PC-9 (cell line): ENCODE measurements at regions not wholly inside any gene's neighbourhood (a gene's known extent, or its start where the extent isn't known, plus 50 kb on each side); places are given as distances from the start of the nearest gene placed in this dataset.

Experiments
- BruUV-seq: library from RNA; stranded (reverse); fragments of 400-500 nt; replicated peaks from 2 replicates; lab custom pipeline; 2021; lab: Mats Ljungman, UMichigan
- CTCF ChIA-PET: fragments of 300-600 bp; sonication (Branson Sonifier 250); formaldehyde crosslinking; loops from one replicate; lab custom pipeline; 2022; ENCODE audit warnings: antibody characterized with exemption; lab: Charles Lee
- POLR2A ChIA-PET: fragments of 300-600 bp; sonication (Branson Sonifier 250); formaldehyde crosslinking; loops from one replicate; lab custom pipeline; 2022; ENCODE audit warnings: antibody characterized with exemption; ENCODE audit not compliant: unreplicated experiment; lab: Charles Lee
- DNase-seq, 2 experiments: peaks; one replicate each; pipeline versions ENCODE4 v3.0.0 to v3.0.0-alpha.2; 2015 to 2022; ENCODE audit warnings: mixed read lengths in 1 of 2
- H2AFZ ChIP-seq: fragments of 200-600 bp; sonication (generic); 2 replicates; pipeline ENCODE4 v1.8.1; 2017; ENCODE audit warnings: antibody characterized with exemption
- H3F3A ChIP-seq: fragments of 200-600 bp; sonication (generic); 2 replicates; pipeline ENCODE4 v1.8.1; 2017; ENCODE audit warnings: antibody characterized with exemption, mild to moderate bottlenecking, low read depth; ENCODE audit not compliant: insufficient read depth
- H3K27ac ChIP-seq: fragments of 200-600 bp; sonication (generic); 2 replicates; pipeline ENCODE4 v1.6.1; 2016; ENCODE audit warnings: mixed run types
- H3K27me3 ChIP-seq: fragments of 200-600 bp; sonication (generic); 2 replicates; pipeline ENCODE4 v1.6.1; 2016; ENCODE audit warnings: low read depth, mixed run types; ENCODE audit not compliant: insufficient read depth
- H3K36me3 ChIP-seq: fragments of 200-600 bp; sonication (generic); 2 replicates; pipeline ENCODE4 v1.6.1; 2016; ENCODE audit warnings: low read depth, mixed run types
- H3K4me1 ChIP-seq: fragments of 200-600 bp; sonication (generic); replicated peaks from 2 replicates; pipeline ENCODE4 v1.6.1; 2016; ENCODE audit warnings: mixed run types; ENCODE audit not compliant: insufficient read depth
- H3K4me2 ChIP-seq: fragments of 200-600 bp; sonication (generic); 2 replicates; pipeline ENCODE4 v1.6.1; 2017; ENCODE audit warnings: mixed run types
- H3K4me3 ChIP-seq: fragments of 200-600 bp; sonication (generic); 2 replicates; pipeline ENCODE4 v1.6.1; 2016; ENCODE audit warnings: mixed run types
- H3K79me2 ChIP-seq: fragments of 200-600 bp; sonication (generic); 2 replicates; pipeline ENCODE4 v1.6.1; 2017; ENCODE audit warnings: low read depth, mixed run types
- H3K9me2 ChIP-seq: fragments of 200-600 bp; sonication (generic); 2 replicates; pipeline ENCODE4 v1.8.1; 2017; ENCODE audit warnings: mild to moderate bottlenecking; ENCODE audit not compliant: insufficient read depth
- H3K9me3 ChIP-seq: fragments of 200-600 bp; sonication (generic); 2 replicates; pipeline ENCODE4 v1.8.1; 2016; ENCODE audit warnings: low read depth; ENCODE audit not compliant: insufficient read depth
- H4K20me1 ChIP-seq: fragments of 200-600 bp; sonication (generic); 2 replicates; pipeline ENCODE4 v1.8.1; 2017; ENCODE audit not compliant: insufficient read depth
- CTCF ChIP-seq: fragments of 200-600 bp; sonication (generic); conservative IDR thresholded peaks from 2 replicates; pipeline ENCODE4 v1.6.1; 2017; ENCODE audit warnings: mixed run types, antibody characterized with exemption, mild to moderate bottlenecking, moderate library complexity
- EZH2 ChIP-seq: fragments of 200-600 bp; sonication (generic); IDR thresholded peaks from 2 replicates; pipeline ENCODE4 v1.8.0; 2017; ENCODE audit warnings: antibody characterized with exemption, low read depth
- intact Hi-C: fragments of 100-400 bp; cut with micrococcal nuclease; formaldehyde crosslinking; loops from one replicate; pipeline ENCODE4 v1.10.0; 2022; ENCODE audit not compliant: unreplicated experiment

GRCh38 chr4:125400756-125401155, 86.0 kb downstream of the FAT4 start:
- Histone ChIP-seq H3K4me3 (no peak overlapping the region), H4K20me1 (no peaks in the 10 kb centered on the region), H3K9me2 (no peaks in the 10 kb centered on the region), H3K79me2 (no peaks in the 10 kb centered on the region), H3K9me3 (no peaks in the 10 kb centered on the region), H3K4me1 (no peaks in the 10 kb centered on the region), H3F3A (no peaks in the 10 kb centered on the region), H3K27me3 (no peaks in the 10 kb centered on the region), H3K4me2 (no peak overlapping the region), H3K36me3 (no peaks in the 10 kb centered on the region), H2AFZ (0 out of 2 replicates have a peak overlapping the region, but pooled peaks have one; percentile 34), H3K27ac (no peak overlapping the region)
- ChIA-PET CTCF (no interaction called here), POLR2A (no interaction called here)
- TF ChIP-seq CTCF, result no peak
- TF ChIP-seq EZH2, result no peak
- DNase-seq, result no peak
- BruUV-seq, result no TSS peak
- intact Hi-C loops, result no loop called here

- intact Hi-C loops, result no loop called here
- TF ChIP-seq EZH2 (no peak), CTCF (no peak)
- H3F3A ChIP-seq, result no peaks in the 10 kb centered on the region
- no peaks in the 10 kb centered on the region for H3K79me2 ChIP-seq
- H3K4me3 ChIP-seq, result no peak overlapping the region
- no peaks in the 10 kb centered on the region for H3K9me2 ChIP-seq
- H3K36me3 ChIP-seq, result no peaks in the 10 kb centered on the region
- no peak overlapping the region for H3K4me2 ChIP-seq
- H3K27me3 ChIP-seq, result no peaks in the 10 kb centered on the region
- no peak for DNase-seq
- H3K27ac ChIP-seq, result no peak overlapping the region
- H4K20me1 ChIP-seq, result no peaks in the 10 kb centered on the region
- no peaks in the 10 kb centered on the region for H3K4me1 ChIP-seq
- ChIA-PET CTCF (no interaction called here), POLR2A (interaction anchor here (0.7 kb wide), 1 partner anchor 91 kb away, joined by 5 read pairs; no protein-coding TSS in a partner anchor)
- no TSS peak for BruUV-seq
- H3K9me3 ChIP-seq, result no peaks in the 10 kb centered on the region
- H2AFZ ChIP-seq, result no peak overlapping the region
Measured at GRCh38 chr4:125401784-125402183, 87.0 kb downstream of the FAT4 start.

- ChIA-PET POLR2A (no interaction called here), CTCF (no interaction called here)
- no peak for DNase-seq
- no peaks in the 10 kb centered on the region for H3K27me3 ChIP-seq
- H3K27ac ChIP-seq, result no peak overlapping the region
- BruUV-seq, result no TSS peak
- no peaks in the 10 kb centered on the region for H3F3A ChIP-seq
- no peaks in the 10 kb centered on the region for H3K9me2 ChIP-seq
- H3K9me3 ChIP-seq, result no peaks in the 10 kb centered on the region
- no peaks in the 10 kb centered on the region for H3K36me3 ChIP-seq
- TF ChIP-seq EZH2 (no peak), CTCF (no peak)
- H3K4me3 ChIP-seq, result no peak overlapping the region
- intact Hi-C loops, result no loop called here
- no peak overlapping the region for H3K4me2 ChIP-seq
- H4K20me1 ChIP-seq, result no peaks in the 10 kb centered on the region
- no peaks in the 10 kb centered on the region for H3K79me2 ChIP-seq
- H2AFZ ChIP-seq, result no peak overlapping the region
- no peaks in the 10 kb centered on the region for H3K4me1 ChIP-seq
Measured at GRCh38 chr4:125420526-125420925, 105.8 kb downstream of the FAT4 start.
